GM12878 (cell line): ENCODE measurements at regions not wholly inside any gene's neighbourhood (a gene's known extent, or its start where the extent isn't known, plus 50 kb on each side); places are given as distances from the start of the nearest gene placed in this dataset.

ENCODE experiments used
- ATAC-seq: fragments of 200-7000 bp; cut with Tn5 transposase; 3 replicates; pipeline ENCODE4 v1.9.1; 2020; ENCODE audit warnings: mild to moderate bottlenecking, moderate library complexity
- BruUV-seq: library from RNA; stranded (reverse); fragments of 400-500 nt; replicated peaks from 2 replicates; lab custom pipeline; 2021; lab: Mats Ljungman, UMichigan
- CTCF ChIA-PET: fragments of 300-600 bp; sonication (Branson Sonifier 250); formaldehyde crosslinking; extraction: SDS; loops from one replicate; lab custom pipeline; 2021; ENCODE audit warnings: inconsistent platforms; lab: Yijun Ruan, JAX
- POLR2A ChIA-PET: fragments of 350-600 bp; formaldehyde crosslinking; extraction: SDS; loops from one replicate; lab custom pipeline; 2021; ENCODE audit warnings: inconsistent platforms; lab: Charles Lee
- RAD21 ChIA-PET: fragments of 300-600 bp; sonication (Branson Sonifier 250); formaldehyde crosslinking; loops from one replicate; lab custom pipeline; 2023; ENCODE audit warnings: antibody characterized with exemption; ENCODE audit not compliant: unreplicated experiment; lab: Charles Lee
- SMC1A ChIA-PET: fragments of 300-600 bp; sonication (Branson Sonifier 250); formaldehyde crosslinking; loops from one replicate; lab custom pipeline; 2023; ENCODE audit not compliant: unreplicated experiment, uncharacterized antibody; lab: Charles Lee
- DNase-seq: peaks from one replicate; pipeline ENCODE4 v3.0.0-alpha.2; 2011; ENCODE audit warnings: low read depth, low spot score
- FAIRE-seq: peaks from 3 replicates; lab custom pipeline; 2011; peaks lifted over from hg19 to GRCh38; lab: Jason Lieb, UNC
- H2AFZ ChIP-seq: 2 replicates; pipeline ENCODE4 v1.6.0; 2011; ENCODE audit warnings: low read depth, low read length, control low read depth; ENCODE audit not compliant: control insufficient read depth
- H3K27ac ChIP-seq: 2 replicates; pipeline ENCODE4 v1.5.1; 2011; ENCODE audit warnings: control low read depth; ENCODE audit not compliant: control insufficient read depth, insufficient read depth
- H3K27me3 ChIP-seq, 2 experiments: replicated peaks in 1 of 2; 2 replicates each; pipeline versions ENCODE4 v1.6.0 to v1.6.1; 2011; ENCODE audit warnings: low read length in 1 of 2; ENCODE audit not compliant: control insufficient read depth in 2 of 2, insufficient read depth in 2 of 2
- H3K36me3 ChIP-seq, 2 experiments: 2 replicates each; pipeline ENCODE4 v1.5.1; 2011; ENCODE audit warnings: low read length in 1 of 2; ENCODE audit not compliant: control insufficient read depth in 2 of 2, insufficient read depth in 2 of 2
- H3K4me1 ChIP-seq: 2 replicates; pipeline ENCODE4 v1.6.1; 2011; ENCODE audit warnings: mild to moderate bottlenecking, low read length, moderate library complexity, mixed read lengths; ENCODE audit not compliant: control insufficient read depth, insufficient read depth
- H3K4me2 ChIP-seq: 2 replicates; pipeline ENCODE4 v1.6.0; 2011; ENCODE audit warnings: control low read depth; ENCODE audit not compliant: control insufficient read depth, insufficient read depth
- H3K4me3 ChIP-seq: fragments of 200-600 bp; sonication (generic); 2 replicates; pipeline ENCODE4 v1.5.1; 2016
- H3K79me2 ChIP-seq: 2 replicates; pipeline ENCODE4 v1.6.0; 2011; ENCODE audit warnings: low read length; ENCODE audit not compliant: control insufficient read depth, insufficient read depth
- H3K9ac ChIP-seq: 2 replicates; pipeline ENCODE4 v1.8.0; 2011; ENCODE audit warnings: low read length, control low read depth, mixed read lengths; ENCODE audit not compliant: control insufficient read depth, insufficient read depth
- H3K9me3 ChIP-seq: replicated peaks from 3 replicates; pipeline ENCODE4 v1.5.1; 2011; ENCODE audit warnings: mild to moderate bottlenecking, low read length; ENCODE audit not compliant: control insufficient read depth, insufficient read depth
- H4K20me1 ChIP-seq: 2 replicates; pipeline ENCODE4 v1.6.0; 2011; ENCODE audit not compliant: control insufficient read depth, insufficient read depth
- ASH2L ChIP-seq: fragments of 300-600, 200-600 bp; sonication (generic); IDR thresholded peaks from 2 replicates; pipeline ENCODE4 v1.6.1; 2017; ENCODE audit warnings: low read depth, mild to moderate bottlenecking, borderline replicate concordance
- IRF3 ChIP-seq: fragments of 450-650 bp; IDR thresholded peaks from 2 replicates; pipeline ENCODE4 v1.6.1; 2014; ENCODE audit warnings: mild to moderate bottlenecking
- MAX ChIP-seq: IDR thresholded peaks from 2 replicates; pipeline ENCODE4 v1.6.1; 2012; ENCODE audit warnings: low read depth, low read length, improper control_type of control experiment
- NFYB ChIP-seq: IDR thresholded peaks from 2 replicates; pipeline ENCODE4 v1.6.1; 2011; ENCODE audit warnings: low read depth, mild to moderate bottlenecking, low read length, improper control_type of control experiment, moderate library complexity; ENCODE audit not compliant: insufficient read depth
- NKRF ChIP-seq: fragments of 450-650 bp; conservative IDR thresholded peaks from 2 replicates; pipeline ENCODE4 v1.6.1; 2017; ENCODE audit warnings: mild to moderate bottlenecking, moderate library complexity
- RAD21 ChIP-seq: IDR thresholded peaks from 2 replicates; pipeline ENCODE4 v1.6.1; 2011; ENCODE audit warnings: mild to moderate bottlenecking, low read depth, low read length, moderate library complexity; ENCODE audit not compliant: insufficient read depth
- SMARCA5 ChIP-seq: fragments of 450-650 bp; IDR thresholded peaks from 2 replicates; pipeline ENCODE4 v1.6.1; 2017; ENCODE audit warnings: mild to moderate bottlenecking
- SMC3 ChIP-seq: IDR thresholded peaks from 2 replicates; pipeline ENCODE4 v1.6.1; 2011; ENCODE audit warnings: low read length, improper control_type of control experiment, borderline replicate concordance
- WRNIP1 ChIP-seq: IDR thresholded peaks from 2 replicates; pipeline ENCODE4 v1.6.1; 2011; ENCODE audit warnings: low read depth, low read length, improper control_type of control experiment, borderline replicate concordance
- YY1 ChIP-seq: IDR thresholded peaks from 2 replicates; pipeline ENCODE4 v1.6.1; 2011; ENCODE audit warnings: low read depth, mild to moderate bottlenecking, low read length
- ZBTB40 ChIP-seq: fragments of 450-650 bp; IDR thresholded peaks from 2 replicates; pipeline ENCODE4 v1.6.1; 2016; ENCODE audit warnings: mild to moderate bottlenecking, moderate library complexity, borderline replicate concordance
- ZNF622 ChIP-seq: fragments of 450-650 bp; IDR thresholded peaks from 2 replicates; pipeline ENCODE4 v1.6.1; 2017; ENCODE audit warnings: mild to moderate bottlenecking, inconsistent platforms
- WGBS: methylation state at CpG from one replicate; pipeline ENCODE4 v1.1.6; 2016; ENCODE audit warnings: low lambda C conversion rate; ENCODE audit not compliant: insufficient replicate concordance, insufficient coverage; ENCODE audit errors: missing lambda C conversion rate; 5-methylcytosine and 5-hydroxymethylcytosine counted together
- in situ Hi-C: fragments of 300-500 bp; cut with MboI; formaldehyde crosslinking; loops from 9 replicates; pipeline ENCODE4 v1.14.3; 2018; ENCODE audit warnings: mixed read lengths
- intact Hi-C: fragments of 100-400 bp; cut with micrococcal nuclease; formaldehyde crosslinking; loops from one replicate; pipeline ENCODE4 v1.14.2; 2022; ENCODE audit not compliant: unreplicated experiment

- TF ChIP-seq ZBTB40, result no peak
Measured at GRCh38 chr3:137509354-137510045, 254.6 kb upstream of the SOX14 start (continued).

GRCh38 chr3:137511655-137512054, 252.5 kb upstream of the SOX14 start:
- no peaks in the 10 kb centered on the region for H3K79me2 ChIP-seq
- H3K4me1 ChIP-seq, result no peaks in the 10 kb centered on the region
- 50% methylated on average over 1 of the region's 1 CpG for WGBS
- H2AFZ ChIP-seq, result no peak overlapping the region
- RAD21 ChIA-PET, result interaction anchor here (1.0 kb wide), 1 partner anchor 388 kb away, joined by 3 read pairs; no protein-coding TSS in a partner anchor
- no peak overlapping the region for H3K9ac ChIP-seq
- H3K36me3 ChIP-seq, result no peaks in the 10 kb centered on the region
- in situ Hi-C loops, result no loop called here
- no peak overlapping the region for H3K4me3 ChIP-seq
- no peaks in the 10 kb centered on the region; the same call in 2 of the 3 replicates for H3K9me3 ChIP-seq
- H4K20me1 ChIP-seq, result no peaks in the 10 kb centered on the region
- ATAC-seq (no peak), DNase-seq (no peak)
- CTCF ChIA-PET, result interaction anchor here (0.6 kb wide), 1 partner anchor 82 kb away, joined by 3 read pairs; no protein-coding TSS in a partner anchor
- no peak overlapping the region for H3K4me2 ChIP-seq
- H3K27ac ChIP-seq, result no peak overlapping the region
- intact Hi-C loops, result no loop called here
- no peak for TF ChIP-seq ASH2L
- TF ChIP-seq YY1, result no peak
- TF ChIP-seq MAX, result no peak
- TF ChIP-seq IRF3, result no peak
- TF ChIP-seq WRNIP1, result no peak
- TF ChIP-seq SMC3, result 0 out of 2 replicates have a peak, but pooled peaks have one; percentile 13
- no peak for TF ChIP-seq NKRF
- TF ChIP-seq SMARCA5, result no peak
- TF ChIP-seq NFYB, result no peak
- TF ChIP-seq ZNF622, result no peak
- peak; percentile 28; the same call in 1 of the 2 replicates for TF ChIP-seq RAD21
- TF ChIP-seq, all 136 proteins: peak for 2
- no peak for FAIRE-seq
- H3K27me3 ChIP-seq, result no peaks in the 10 kb centered on the region
- no TSS peak for BruUV-seq
- ChIA-PET SMC1A (no interaction called here), POLR2A (no interaction called here)
